HCT116 (cell line): ENCODE measurements at regions not wholly inside any gene's neighbourhood (a gene's known extent, or its start where the extent isn't known, plus 50 kb on each side); places are given as distances from the start of the nearest gene placed in this dataset.

Experiments
- ATAC-seq: fragments of 200-7000 bp; cut with Tn5 transposase; 2 replicates; pipeline ENCODE4 v1.9.1; 2020; ENCODE audit warnings: mild to moderate bottlenecking, moderate library complexity
- BruUV-seq: library from RNA; stranded (reverse); fragments of 400-500 nt; replicated peaks from 2 replicates; lab custom pipeline; 2021; lab: Mats Ljungman, UMichigan
- CTCF ChIA-PET: fragments of 300-600 bp; sonication (Branson Sonifier 250); formaldehyde crosslinking; loops from one replicate; lab custom pipeline; 2021; ENCODE audit warnings: antibody characterized with exemption; lab: Charles Lee
- POLR2A ChIA-PET: fragments of 300-600, 350-600 bp; sonication (Branson Sonifier 250); formaldehyde crosslinking; loops from one replicate; lab custom pipeline; 2021; ENCODE audit warnings: antibody characterized with exemption; lab: Charles Lee
- RAD21 ChIA-PET, 2 experiments: fragments of 300-600 bp; sonication (Branson Sonifier 250); formaldehyde crosslinking; loops; one replicate each; lab custom pipeline; 2023; ENCODE audit warnings: low total read pairs in 2 of 2; ENCODE audit not compliant: uncharacterized antibody in 2 of 2, unreplicated experiment in 2 of 2, low non-redundant PET in 1 of 2; lab: Charles Lee
- DNase-seq: peaks from one replicate; pipeline ENCODE4 v3.0.0-alpha.2; 2010; ENCODE audit warnings: low read depth, low spot score
- H2AFZ ChIP-seq: fragments of 200-600 bp; shearing (Covaris generic), sonication (generic); 2 replicates; pipeline ENCODE4 v1.6.1; 2017; ENCODE audit warnings: low read depth, mixed run types, mixed read lengths, antibody characterized with exemption, low read length; ENCODE audit not compliant: poor library complexity, severe bottlenecking
- H3K27ac ChIP-seq: 2 replicates; pipeline ENCODE4 v1.5.1; 2012; ENCODE audit warnings: low read depth, low read length
- H3K27me3 ChIP-seq: fragments of 200-600 bp; sonication (generic); 2 replicates; pipeline ENCODE4 v1.6.1; 2016; ENCODE audit warnings: mixed run types, low read length, mixed read lengths; ENCODE audit not compliant: insufficient read depth
- H3K36me3 ChIP-seq, 2 experiments: fragments of 200-500 bp in 1 of 2; fragments of 200-600 bp in 1 of 2; sonication (Bioruptor generic) in 1 of 2; sonication (generic) in 1 of 2; 2 replicates each; pipeline versions ENCODE4 v1.5.1 to v1.6.1; 2014 to 2016; ENCODE audit warnings: low read length in 2 of 2, inconsistent platforms in 1 of 2, mixed read lengths in 1 of 2, mixed run types in 1 of 2; ENCODE audit not compliant: insufficient read depth in 2 of 2, control insufficient read depth in 1 of 2
- H3K4me1 ChIP-seq, 2 experiments: fragments of 200-600 bp in 1 of 2; sonication (generic) in 1 of 2; 2 replicates each; pipeline versions ENCODE4 v1.5.1 to v1.6.1; 2012 to 2017; ENCODE audit warnings: low read length in 2 of 2, inconsistent platforms in 1 of 2, mild to moderate bottlenecking in 1 of 2, mixed read lengths in 1 of 2, mixed run types in 1 of 2, moderate library complexity in 1 of 2; ENCODE audit not compliant: insufficient read depth in 2 of 2, control insufficient read depth in 1 of 2
- H3K4me2 ChIP-seq: fragments of 200-600 bp; sonication (generic); 2 replicates; pipeline ENCODE4 v1.6.1; 2017; ENCODE audit warnings: mixed run types, low read length, mixed read lengths
- H3K4me3 ChIP-seq, 2 experiments: fragments of 200-600 bp in 1 of 2; sonication (generic) in 1 of 2; replicated peaks in 1 of 2; 2 replicates each; pipeline ENCODE4 v1.5.1; 2011 to 2016; ENCODE audit warnings: low read length in 2 of 2, control low read depth in 1 of 2, low read depth in 1 of 2, mild to moderate bottlenecking in 1 of 2, mixed read lengths in 1 of 2, mixed run types in 1 of 2
- H3K79me2 ChIP-seq: fragments of 200-600 bp; sonication (generic); 2 replicates; pipeline ENCODE4 v1.6.1; 2017; ENCODE audit warnings: mild to moderate bottlenecking, mixed run types, low read length, moderate library complexity, mixed read lengths; ENCODE audit not compliant: insufficient read depth
- H3K9ac ChIP-seq: fragments of 200-600 bp; sonication (generic); 2 replicates; pipeline ENCODE4 v1.6.1; 2016; ENCODE audit warnings: low read length, mixed read lengths
- H3K9me2 ChIP-seq: fragments of 200-600 bp; sonication (generic), shearing (Covaris generic); 2 replicates; pipeline ENCODE4 v1.6.1; 2017; ENCODE audit warnings: mixed run types, mild to moderate bottlenecking, moderate library complexity; ENCODE audit not compliant: insufficient read depth
- H3K9me3 ChIP-seq, 2 experiments: fragments of 200-500 bp in 1 of 2; fragments of 200-600 bp in 1 of 2; sonication (Bioruptor generic) in 1 of 2; sonication (generic) in 1 of 2; 2 replicates each; pipeline ENCODE4 v1.6.1; 2014 to 2017; ENCODE audit warnings: low read length in 2 of 2, mixed read lengths in 2 of 2, inconsistent platforms in 1 of 2, low read depth in 1 of 2, mild to moderate bottlenecking in 1 of 2, mixed run types in 1 of 2, moderate library complexity in 1 of 2; ENCODE audit not compliant: control insufficient read depth in 1 of 2, insufficient read depth in 1 of 2
- H4K20me1 ChIP-seq: fragments of 200-600 bp; sonication (generic), shearing (Covaris generic); 2 replicates; pipeline ENCODE4 v1.6.1; 2017; ENCODE audit warnings: mixed run types, mild to moderate bottlenecking, moderate library complexity; ENCODE audit not compliant: insufficient read depth
- CBX3 ChIP-seq: IDR thresholded peaks from 2 replicates; pipeline ENCODE4 v1.6.1; 2012; ENCODE audit warnings: low read depth
- CEBPB ChIP-seq: IDR thresholded peaks from 2 replicates; pipeline ENCODE4 v1.6.1; 2012; ENCODE audit warnings: low read depth
- CTCF ChIP-seq, 3 experiments: fragments of 200-600 bp in 1 of 3; sonication (generic) in 1 of 3; IDR thresholded peaks in 2 of 3; conservative IDR thresholded peaks in 1 of 3; 2 replicates each; pipeline ENCODE4 v1.5.1; 2012 to 2017; ENCODE audit warnings: low read depth in 2 of 3, low read length in 2 of 3, antibody characterized with exemption in 1 of 3, borderline replicate concordance in 1 of 3, control low read depth in 1 of 3, mild to moderate bottlenecking in 1 of 3, mixed read lengths in 1 of 3, mixed run types in 1 of 3, moderate library complexity in 1 of 3; ENCODE audit not compliant: insufficient read depth in 1 of 3
- ELF1 ChIP-seq: IDR thresholded peaks from 2 replicates; pipeline ENCODE4 v1.6.1; 2012; ENCODE audit warnings: low read depth, borderline replicate concordance
- EZH2 ChIP-seq: fragments of 200-600 bp; sonication (generic); IDR thresholded peaks from 2 replicates; pipeline ENCODE4 v1.6.1; 2017; ENCODE audit warnings: antibody characterized with exemption, mixed run types
- EZH2phosphoT487 ChIP-seq: fragments of 200-600 bp; IDR thresholded peaks from 2 replicates; pipeline ENCODE4 v1.6.1; 2018; ENCODE audit warnings: antibody characterized with exemption, borderline replicate concordance
- FOSL1 ChIP-seq: IDR thresholded peaks from 2 replicates; pipeline ENCODE4 v1.6.1; 2012; ENCODE audit warnings: low read depth
- JUND ChIP-seq: IDR thresholded peaks from 2 replicates; pipeline ENCODE4 v1.6.1; 2012
- MAX ChIP-seq: IDR thresholded peaks from 2 replicates; pipeline ENCODE4 v1.6.1; 2012
- POLR2AphosphoS5 ChIP-seq: IDR thresholded peaks from 2 replicates; pipeline ENCODE4 v1.6.1; 2011; ENCODE audit warnings: mild to moderate bottlenecking, low read depth, low read length, moderate library complexity
- SRF ChIP-seq: IDR thresholded peaks from 2 replicates; pipeline ENCODE4 v1.6.1; 2012; ENCODE audit warnings: low read depth
- TCF7L2 ChIP-seq: IDR thresholded peaks from 2 replicates; pipeline ENCODE4 v1.7.0; 2011; ENCODE audit warnings: borderline replicate concordance, inconsistent platforms; ENCODE audit not compliant: insufficient read depth, insufficient read length; ENCODE audit errors: extremely low read depth
- YY1 ChIP-seq: IDR thresholded peaks from 2 replicates; pipeline ENCODE4 v1.6.1; 2011; ENCODE audit warnings: low read length, low read depth, moderate library complexity, mild to moderate bottlenecking; ENCODE audit not compliant: insufficient replicate concordance; ENCODE audit errors: extremely low read depth
- ZBTB33 ChIP-seq: IDR thresholded peaks from 2 replicates; pipeline ENCODE4 v1.6.1; 2011; ENCODE audit warnings: mild to moderate bottlenecking, low read length, moderate library complexity; ENCODE audit not compliant: insufficient replicate concordance; ENCODE audit errors: extremely low read depth
- ZFX ChIP-seq: fragments of 450-650 bp; IDR thresholded peaks from 2 replicates; pipeline ENCODE4 v1.6.1; 2017
- ZNF274 ChIP-seq: fragments of 200-500 bp; sonication (Bioruptor generic); IDR thresholded peaks from 2 replicates; pipeline ENCODE4 v1.6.1; 2014; ENCODE audit warnings: mild to moderate bottlenecking, low read depth, low read length, inconsistent platforms
- intact Hi-C: fragments of 100-400 bp; cut with micrococcal nuclease; formaldehyde crosslinking; loops from 2 replicates; pipeline ENCODE4 v1.10.0; 2022

- no peak overlapping the region for H2AFZ ChIP-seq
- H3K4me2 ChIP-seq = no peak overlapping the region
- no peaks in the 10 kb centered on the region for H3K9me2 ChIP-seq
- no peak for ATAC-seq
- no TSS peak for BruUV-seq
- H3K36me3 ChIP-seq = no peaks in the 10 kb centered on the region
- ChIA-PET CTCF (no interaction called here), RAD21 (no interaction called here), POLR2A (no interaction called here)
- H3K27ac ChIP-seq = no peak overlapping the region
- TF ChIP-seq EZH2phosphoT487 (no peak), CBX3 (no peak), MAX (no peak), YY1 (no peak), EZH2 (no peak), SRF (no peak), POLR2AphosphoS5 (no peak), CEBPB (no peak), ZNF274 (no peak), ZFX (no peak), JUND (no peak), ELF1 (no peak)
- no peaks in the 10 kb centered on the region for H3K4me1 ChIP-seq
- no peak overlapping the region for H3K9ac ChIP-seq
- H3K9me3 ChIP-seq = no peaks in the 10 kb centered on the region
- intact Hi-C loops = no loop called here
- no peak overlapping the region for H3K4me3 ChIP-seq
- H4K20me1 ChIP-seq = no peaks in the 10 kb centered on the region
- H3K79me2 ChIP-seq = no peaks in the 10 kb centered on the region
- no peak for DNase-seq
- H3K27me3 ChIP-seq = no peaks in the 10 kb centered on the region
Observed at GRCh38 chr13:21321269-21321668, 137.8 kb downstream of the ZDHHC20 start.

- Histone ChIP-seq H3K36me3 (no peaks in the 10 kb centered on the region), H4K20me1 (no peaks in the 10 kb centered on the region), H3K4me2 (no peak overlapping the region), H3K9me2 (no peaks in the 10 kb centered on the region), H3K9me3 (no peaks in the 10 kb centered on the region), H3K4me3 (no peak overlapping the region), H3K27ac (no peak overlapping the region), H3K9ac (no peak overlapping the region), H3K27me3 (no peaks in the 10 kb centered on the region), H2AFZ (no peak overlapping the region), H3K79me2 (no peaks in the 10 kb centered on the region), H3K4me1 (no peaks in the 10 kb centered on the region)
- POLR2A ChIA-PET = no interaction called here
- no peak for ATAC-seq
- RAD21 ChIA-PET = no interaction called here
- CTCF ChIA-PET = no interaction called here
- BruUV-seq = no TSS peak
- no peak for DNase-seq
- intact Hi-C loops = no loop called here
- no peak for TF ChIP-seq TCF7L2
- no peak for TF ChIP-seq CTCF (IDR thresholded peaks at IDR 0.05 in 2 of 3, conservative IDR thresholded peaks at IDR 0.05 in 1 of 3; ENCODE audit: borderline replicate concordance in 1 of 3, insufficient read depth in 1 of 3, low read depth in 2 of 3, low read length in 2 of 3)
- TF ChIP-seq SRF = no peak
- TF ChIP-seq FOSL1 = no peak
- no peak for TF ChIP-seq ELF1
- no peak for TF ChIP-seq EZH2
- TF ChIP-seq ZBTB33 = no peak
- TF ChIP-seq JUND = no peak
- no peak for TF ChIP-seq CEBPB
- no peak for TF ChIP-seq YY1
- TF ChIP-seq POLR2AphosphoS5 = no peak
Observed at GRCh38 chr13:21322327-21322965, 136.7 kb downstream of the ZDHHC20 start.
